HCT116 (cell line): ENCODE measurements at regions not wholly inside any gene's neighbourhood (a gene's known extent, or its start where the extent isn't known, plus 50 kb on each side); places are given as distances from the start of the nearest gene placed in this dataset.

Source experiments
- ATAC-seq: fragments of 200-7000 bp; cut with Tn5 transposase; 2 replicates; pipeline ENCODE4 v1.9.1; 2020; ENCODE audit warnings: mild to moderate bottlenecking, moderate library complexity
- BruUV-seq: library from RNA; stranded (reverse); fragments of 400-500 nt; replicated peaks from 2 replicates; lab custom pipeline; 2021; lab: Mats Ljungman, UMichigan
- CTCF ChIA-PET: fragments of 300-600 bp; sonication (Branson Sonifier 250); formaldehyde crosslinking; loops from one replicate; lab custom pipeline; 2021; ENCODE audit warnings: antibody characterized with exemption; lab: Charles Lee
- POLR2A ChIA-PET: fragments of 300-600, 350-600 bp; sonication (Branson Sonifier 250); formaldehyde crosslinking; loops from one replicate; lab custom pipeline; 2021; ENCODE audit warnings: antibody characterized with exemption; lab: Charles Lee
- RAD21 ChIA-PET, 2 experiments: fragments of 300-600 bp; sonication (Branson Sonifier 250); formaldehyde crosslinking; loops; one replicate each; lab custom pipeline; 2023; ENCODE audit warnings: low total read pairs in 2 of 2; ENCODE audit not compliant: uncharacterized antibody in 2 of 2, unreplicated experiment in 2 of 2, low non-redundant PET in 1 of 2; lab: Charles Lee
- DNase-seq: peaks from one replicate; pipeline ENCODE4 v3.0.0-alpha.2; 2010; ENCODE audit warnings: low read depth, low spot score
- H2AFZ ChIP-seq: fragments of 200-600 bp; shearing (Covaris generic), sonication (generic); 2 replicates; pipeline ENCODE4 v1.6.1; 2017; ENCODE audit warnings: low read depth, mixed run types, mixed read lengths, antibody characterized with exemption, low read length; ENCODE audit not compliant: poor library complexity, severe bottlenecking
- H3K27ac ChIP-seq: 2 replicates; pipeline ENCODE4 v1.5.1; 2012; ENCODE audit warnings: low read depth, low read length
- H3K27me3 ChIP-seq: fragments of 200-600 bp; sonication (generic); 2 replicates; pipeline ENCODE4 v1.6.1; 2016; ENCODE audit warnings: mixed run types, low read length, mixed read lengths; ENCODE audit not compliant: insufficient read depth
- H3K36me3 ChIP-seq, 2 experiments: fragments of 200-500 bp in 1 of 2; fragments of 200-600 bp in 1 of 2; sonication (Bioruptor generic) in 1 of 2; sonication (generic) in 1 of 2; 2 replicates each; pipeline versions ENCODE4 v1.5.1 to v1.6.1; 2014 to 2016; ENCODE audit warnings: low read length in 2 of 2, inconsistent platforms in 1 of 2, mixed read lengths in 1 of 2, mixed run types in 1 of 2; ENCODE audit not compliant: insufficient read depth in 2 of 2, control insufficient read depth in 1 of 2
- H3K4me1 ChIP-seq, 2 experiments: fragments of 200-600 bp in 1 of 2; sonication (generic) in 1 of 2; 2 replicates each; pipeline versions ENCODE4 v1.5.1 to v1.6.1; 2012 to 2017; ENCODE audit warnings: low read length in 2 of 2, inconsistent platforms in 1 of 2, mild to moderate bottlenecking in 1 of 2, mixed read lengths in 1 of 2, mixed run types in 1 of 2, moderate library complexity in 1 of 2; ENCODE audit not compliant: insufficient read depth in 2 of 2, control insufficient read depth in 1 of 2
- H3K4me2 ChIP-seq: fragments of 200-600 bp; sonication (generic); 2 replicates; pipeline ENCODE4 v1.6.1; 2017; ENCODE audit warnings: mixed run types, low read length, mixed read lengths
- H3K4me3 ChIP-seq, 2 experiments: fragments of 200-600 bp in 1 of 2; sonication (generic) in 1 of 2; replicated peaks in 1 of 2; 2 replicates each; pipeline ENCODE4 v1.5.1; 2011 to 2016; ENCODE audit warnings: low read length in 2 of 2, control low read depth in 1 of 2, low read depth in 1 of 2, mild to moderate bottlenecking in 1 of 2, mixed read lengths in 1 of 2, mixed run types in 1 of 2
- H3K79me2 ChIP-seq: fragments of 200-600 bp; sonication (generic); 2 replicates; pipeline ENCODE4 v1.6.1; 2017; ENCODE audit warnings: mild to moderate bottlenecking, mixed run types, low read length, moderate library complexity, mixed read lengths; ENCODE audit not compliant: insufficient read depth
- H3K9ac ChIP-seq: fragments of 200-600 bp; sonication (generic); 2 replicates; pipeline ENCODE4 v1.6.1; 2016; ENCODE audit warnings: low read length, mixed read lengths
- H3K9me2 ChIP-seq: fragments of 200-600 bp; sonication (generic), shearing (Covaris generic); 2 replicates; pipeline ENCODE4 v1.6.1; 2017; ENCODE audit warnings: mixed run types, mild to moderate bottlenecking, moderate library complexity; ENCODE audit not compliant: insufficient read depth
- H3K9me3 ChIP-seq, 2 experiments: fragments of 200-500 bp in 1 of 2; fragments of 200-600 bp in 1 of 2; sonication (Bioruptor generic) in 1 of 2; sonication (generic) in 1 of 2; 2 replicates each; pipeline ENCODE4 v1.6.1; 2014 to 2017; ENCODE audit warnings: low read length in 2 of 2, mixed read lengths in 2 of 2, inconsistent platforms in 1 of 2, low read depth in 1 of 2, mild to moderate bottlenecking in 1 of 2, mixed run types in 1 of 2, moderate library complexity in 1 of 2; ENCODE audit not compliant: control insufficient read depth in 1 of 2, insufficient read depth in 1 of 2
- H4K20me1 ChIP-seq: fragments of 200-600 bp; sonication (generic), shearing (Covaris generic); 2 replicates; pipeline ENCODE4 v1.6.1; 2017; ENCODE audit warnings: mixed run types, mild to moderate bottlenecking, moderate library complexity; ENCODE audit not compliant: insufficient read depth
- ATF3 ChIP-seq: IDR thresholded peaks from 2 replicates; pipeline ENCODE4 v1.6.1; 2012
- CBX3 ChIP-seq: IDR thresholded peaks from 2 replicates; pipeline ENCODE4 v1.6.1; 2012; ENCODE audit warnings: low read depth
- CEBPB ChIP-seq: IDR thresholded peaks from 2 replicates; pipeline ENCODE4 v1.6.1; 2012; ENCODE audit warnings: low read depth
- ELF1 ChIP-seq: IDR thresholded peaks from 2 replicates; pipeline ENCODE4 v1.6.1; 2012; ENCODE audit warnings: low read depth, borderline replicate concordance
- EZH2 ChIP-seq: fragments of 200-600 bp; sonication (generic); IDR thresholded peaks from 2 replicates; pipeline ENCODE4 v1.6.1; 2017; ENCODE audit warnings: antibody characterized with exemption, mixed run types
- FOSL1 ChIP-seq: IDR thresholded peaks from 2 replicates; pipeline ENCODE4 v1.6.1; 2012; ENCODE audit warnings: low read depth
- JUND ChIP-seq: IDR thresholded peaks from 2 replicates; pipeline ENCODE4 v1.6.1; 2012
- MAX ChIP-seq: IDR thresholded peaks from 2 replicates; pipeline ENCODE4 v1.6.1; 2012
- POLR2A ChIP-seq: IDR thresholded peaks from 2 replicates; pipeline ENCODE4 v1.7.0; 2011; ENCODE audit warnings: borderline replicate concordance; ENCODE audit not compliant: insufficient read depth, insufficient read length; ENCODE audit errors: extremely low read depth
- RAD21 ChIP-seq: IDR thresholded peaks from 2 replicates; pipeline ENCODE4 v1.6.1; 2012; ENCODE audit warnings: low read depth, mild to moderate bottlenecking
- SIN3A ChIP-seq: IDR thresholded peaks from 2 replicates; pipeline ENCODE4 v1.6.1; 2012; ENCODE audit warnings: low read depth
- SP1 ChIP-seq: IDR thresholded peaks from 2 replicates; pipeline ENCODE4 v1.6.1; 2012; ENCODE audit warnings: low read depth
- TCF7L2 ChIP-seq: IDR thresholded peaks from 2 replicates; pipeline ENCODE4 v1.7.0; 2011; ENCODE audit warnings: borderline replicate concordance, inconsistent platforms; ENCODE audit not compliant: insufficient read depth, insufficient read length; ENCODE audit errors: extremely low read depth
- YY1 ChIP-seq: IDR thresholded peaks from 2 replicates; pipeline ENCODE4 v1.6.1; 2011; ENCODE audit warnings: low read length, low read depth, moderate library complexity, mild to moderate bottlenecking; ENCODE audit not compliant: insufficient replicate concordance; ENCODE audit errors: extremely low read depth
- ZBTB33 ChIP-seq: IDR thresholded peaks from 2 replicates; pipeline ENCODE4 v1.6.1; 2011; ENCODE audit warnings: mild to moderate bottlenecking, low read length, moderate library complexity; ENCODE audit not compliant: insufficient replicate concordance; ENCODE audit errors: extremely low read depth
- ZFX ChIP-seq: fragments of 450-650 bp; IDR thresholded peaks from 2 replicates; pipeline ENCODE4 v1.6.1; 2017
- ZNF274 ChIP-seq: fragments of 200-500 bp; sonication (Bioruptor generic); IDR thresholded peaks from 2 replicates; pipeline ENCODE4 v1.6.1; 2014; ENCODE audit warnings: mild to moderate bottlenecking, low read depth, low read length, inconsistent platforms
- intact Hi-C: fragments of 100-400 bp; cut with micrococcal nuclease; formaldehyde crosslinking; loops from 2 replicates; pipeline ENCODE4 v1.10.0; 2022

GRCh38 chr12:45148006-45148405 lies 67.9 kb upstream of the ANO6 start:
- no peaks in the 10 kb centered on the region for H4K20me1 ChIP-seq
- H3K9ac ChIP-seq, result no peak overlapping the region
- ChIA-PET POLR2A (no interaction called here), RAD21 (no interaction called here), CTCF (no interaction called here)
- H3K4me3 ChIP-seq, result no peak overlapping the region
- no TSS peak for BruUV-seq
- ATAC-seq (no peak), DNase-seq (no peak)
- no peaks in the 10 kb centered on the region for H3K36me3 ChIP-seq
- no peak overlapping the region for H3K27ac ChIP-seq
- intact Hi-C loops, result no loop called here
- no peaks in the 10 kb centered on the region for H3K9me2 ChIP-seq
- no peak overlapping the region for H2AFZ ChIP-seq
- TF ChIP-seq JUND (no peak), ELF1 (no peak), POLR2A (no peak), FOSL1 (no peak), RAD21 (no peak), MAX (no peak)
- H3K9me3 ChIP-seq, result no peaks in the 10 kb centered on the region
- no peak overlapping the region for H3K4me2 ChIP-seq
- H3K4me1 ChIP-seq, result no peaks in the 10 kb centered on the region
- no peaks in the 10 kb centered on the region for H3K27me3 ChIP-seq
- H3K79me2 ChIP-seq, result no peaks in the 10 kb centered on the region

GRCh38 chr12:45148619-45149018 lies 67.3 kb upstream of the ANO6 start:
- no peak for ATAC-seq
- intact Hi-C loops, result no loop called here
- TF ChIP-seq POLR2A (no peak), ZFX (no peak), TCF7L2 (no peak), YY1 (no peak), JUND (no peak), SIN3A (no peak), ATF3 (no peak), EZH2 (no peak), ZNF274 (no peak), SP1 (no peak), CEBPB (no peak), ZBTB33 (no peak), CBX3 (no peak), RAD21 (no peak)

More at GRCh38 chr12:45148619-45149018, 67.3 kb upstream of the ANO6 start:
- no peak overlapping the region for H3K27ac ChIP-seq
- H3K9me2 ChIP-seq, result no peaks in the 10 kb centered on the region
- no peak overlapping the region for H3K4me2 ChIP-seq
- DNase-seq, result no peak
- no peaks in the 10 kb centered on the region for H3K36me3 ChIP-seq
- H3K27me3 ChIP-seq, result no peaks in the 10 kb centered on the region
- no peak overlapping the region for H2AFZ ChIP-seq
- no peaks in the 10 kb centered on the region for H3K4me1 ChIP-seq
- ChIA-PET RAD21 (no interaction called here), CTCF (no interaction called here), POLR2A (no interaction called here)
- no peaks in the 10 kb centered on the region for H3K79me2 ChIP-seq
- H3K9me3 ChIP-seq, result no peaks in the 10 kb centered on the region
- H4K20me1 ChIP-seq, result no peaks in the 10 kb centered on the region
- H3K4me3 ChIP-seq, result no peak overlapping the region
- no peak overlapping the region for H3K9ac ChIP-seq
- no TSS peak for BruUV-seq
